K562 (cell line): ENCODE measurements at regions not wholly inside any gene's neighbourhood (a gene's known extent, or its start where the extent isn't known, plus 50 kb on each side); places are given as distances from the start of the nearest gene placed in this dataset.

Experiments
- MGA ChIP-seq: fragments of 450-650 bp; IDR thresholded peaks from 2 replicates; pipeline ENCODE4 v1.6.1; 2016; ENCODE audit warnings: mild to moderate bottlenecking, moderate library complexity
- ZNF668 ChIP-seq: fragments of 250-450 bp; sonication (Bioruptor Pico); IDR thresholded peaks from 2 replicates; pipeline ENCODE4 v1.8.0; 2022; ENCODE audit warnings: mild to moderate bottlenecking, inconsistent platforms

DNA sequence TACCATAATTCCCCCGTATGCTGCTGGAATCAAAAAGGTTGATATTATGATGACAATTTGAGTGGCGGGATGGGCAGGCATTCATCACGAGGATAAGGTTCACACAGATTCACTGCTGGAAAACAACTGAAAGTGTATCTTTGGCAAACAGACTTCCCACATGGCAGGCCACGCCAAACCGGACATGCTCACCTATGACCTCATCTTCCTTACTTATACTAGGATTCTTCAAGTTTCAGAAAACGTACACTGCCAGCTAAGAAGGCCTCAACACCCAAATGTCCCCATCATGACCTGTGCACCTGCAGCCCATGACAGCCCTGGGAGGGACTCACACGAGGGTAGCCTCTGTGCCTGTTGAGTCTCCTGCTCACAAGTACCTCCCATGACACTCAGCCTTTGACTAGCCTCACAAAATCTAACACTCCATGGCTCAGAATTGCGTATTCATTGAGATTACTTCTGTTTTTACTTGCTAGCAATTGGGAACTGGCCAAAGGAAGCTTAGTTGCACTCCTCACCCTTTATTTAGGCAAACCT lies 259.0 kb upstream of the GHITM start (continued):
- TF ChIP-seq MGA: no peak
- TF ChIP-seq ZNF668 (CRISPR knock-in tag): no peak
